ENCODE measurements at regions not wholly inside any gene's neighbourhood (a gene's known extent, or its start where the extent isn't known, plus 50 kb on each side); places are given as distances from the start of the nearest gene placed in this dataset.

DNA sequence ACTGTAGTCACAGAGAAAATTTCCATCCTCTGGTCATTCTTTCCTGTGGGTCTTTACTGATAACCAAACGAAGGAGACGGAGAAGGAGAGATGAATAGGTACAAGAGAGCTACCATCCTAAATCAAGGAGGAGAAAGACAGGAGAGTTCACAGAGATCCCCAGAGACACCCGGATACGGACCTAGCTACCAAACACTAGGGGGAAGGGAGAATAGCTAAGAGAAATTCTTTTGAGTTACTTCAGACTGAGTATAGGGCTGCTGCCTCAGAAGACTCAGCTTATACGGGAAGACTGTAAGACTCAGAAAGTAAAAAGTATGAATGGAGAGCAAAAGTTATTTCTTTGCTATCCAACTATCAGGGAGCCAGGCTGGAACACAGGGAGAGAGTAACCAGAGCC lies 572.1 kb downstream of the C4orf33 start:
- TF ChIP-seq ZFP30 (CRISPR knock-in tag; IDR thresholded peaks at IDR 0.05) = no peak
- TF ChIP-seq ZNF70 (CRISPR knock-in tag; IDR thresholded peaks at IDR 0.05) = no peak
- TF ChIP-seq ZFP3 (CRISPR knock-in tag; IDR thresholded peaks at IDR 0.05) = no peak
- TF ChIP-seq ZNF565 (CRISPR knock-in tag; conservative IDR thresholded peaks at IDR 0.05; ENCODE audit: low read depth) = no peak
- TF ChIP-seq TOX (CRISPR knock-in tag; IDR thresholded peaks at IDR 0.05; ENCODE audit: borderline replicate concordance) = no peak
- no peak for TF ChIP-seq RARB (CRISPR knock-in tag; IDR thresholded peaks at IDR 0.05)
- TF ChIP-seq, protein P1, sequence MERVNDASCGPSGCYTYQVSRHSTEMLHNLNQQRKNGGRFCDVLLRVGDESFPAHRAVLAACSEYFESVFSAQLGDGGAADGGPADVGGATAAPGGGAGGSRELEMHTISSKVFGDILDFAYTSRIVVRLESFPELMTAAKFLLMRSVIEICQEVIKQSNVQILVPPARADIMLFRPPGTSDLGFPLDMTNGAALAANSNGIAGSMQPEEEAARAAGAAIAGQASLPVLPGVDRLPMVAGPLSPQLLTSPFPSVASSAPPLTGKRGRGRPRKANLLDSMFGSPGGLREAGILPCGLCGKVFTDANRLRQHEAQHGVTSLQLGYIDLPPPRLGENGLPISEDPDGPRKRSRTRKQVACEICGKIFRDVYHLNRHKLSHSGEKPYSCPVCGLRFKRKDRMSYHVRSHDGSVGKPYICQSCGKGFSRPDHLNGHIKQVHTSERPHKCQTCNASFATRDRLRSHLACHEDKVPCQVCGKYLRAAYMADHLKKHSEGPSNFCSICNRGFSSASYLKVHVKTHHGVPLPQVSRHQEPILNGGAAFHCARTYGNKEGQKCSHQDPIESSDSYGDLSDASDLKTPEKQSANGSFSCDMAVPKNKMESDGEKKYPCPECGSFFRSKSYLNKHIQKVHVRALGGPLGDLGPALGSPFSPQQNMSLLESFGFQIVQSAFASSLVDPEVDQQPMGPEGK (CRISPR knock-in tag; IDR thresholded peaks at IDR 0.05; ENCODE audit: borderline replicate concordance) = no peak
- no peak for TF ChIP-seq ISL1 (CRISPR knock-in tag; IDR thresholded peaks at IDR 0.05)
- TF ChIP-seq, protein P2, sequence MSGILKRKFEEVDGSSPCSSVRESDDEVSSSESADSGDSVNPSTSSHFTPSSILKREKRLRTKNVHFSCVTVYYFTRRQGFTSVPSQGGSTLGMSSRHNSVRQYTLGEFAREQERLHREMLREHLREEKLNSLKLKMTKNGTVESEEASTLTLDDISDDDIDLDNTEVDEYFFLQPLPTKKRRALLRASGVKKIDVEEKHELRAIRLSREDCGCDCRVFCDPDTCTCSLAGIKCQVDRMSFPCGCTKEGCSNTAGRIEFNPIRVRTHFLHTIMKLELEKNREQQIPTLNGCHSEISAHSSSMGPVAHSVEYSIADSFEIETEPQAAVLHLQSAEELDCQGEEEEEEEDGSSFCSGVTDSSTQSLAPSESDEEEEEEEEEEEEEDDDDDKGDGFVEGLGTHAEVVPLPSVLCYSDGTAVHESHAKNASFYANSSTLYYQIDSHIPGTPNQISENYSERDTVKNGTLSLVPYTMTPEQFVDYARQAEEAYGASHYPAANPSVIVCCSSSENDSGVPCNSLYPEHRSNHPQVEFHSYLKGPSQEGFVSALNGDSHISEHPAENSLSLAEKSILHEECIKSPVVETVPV (CRISPR knock-in tag; IDR thresholded peaks at IDR 0.05) = no peak
